IPS DF 6.9 (cell line): ENCODE measurements at regions not wholly inside any gene's neighbourhood (a gene's known extent, or its start where the extent isn't known, plus 50 kb on each side); places are given as distances from the start of the nearest gene placed in this dataset.

Source experiments
- DNase-seq: peaks from one replicate; pipeline ENCODE4 v3.0.0-alpha.2; 2013; ENCODE audit warnings: low read depth, low spot score
- H3K27ac ChIP-seq: one replicate; pipeline ENCODE4 v1.5.1; 2013; ENCODE audit warnings: low read length, control low read depth
- H3K27me3 ChIP-seq: 2 replicates; pipeline ENCODE4 v1.6.1; 2013; ENCODE audit warnings: mild to moderate bottlenecking, low read length; ENCODE audit not compliant: control insufficient read depth, insufficient read depth
- H3K36me3 ChIP-seq: 2 replicates; pipeline ENCODE4 v1.6.1; 2013; ENCODE audit warnings: low read length; ENCODE audit not compliant: control insufficient read depth, insufficient read depth
- H3K4me1 ChIP-seq: 2 replicates; pipeline ENCODE4 v1.6.1; 2013; ENCODE audit warnings: low read length; ENCODE audit not compliant: control insufficient read depth, insufficient read depth
- H3K4me3 ChIP-seq: 2 replicates; pipeline ENCODE4 v1.5.1; 2013; ENCODE audit warnings: mild to moderate bottlenecking, low read length
- H3K9me3 ChIP-seq: 2 replicates; pipeline ENCODE4 v1.6.1; 2013; ENCODE audit warnings: low read length, inconsistent platforms; ENCODE audit not compliant: control insufficient read depth, insufficient read depth
- WGBS: extraction: QIAGEN DNeasy Blood & Tissue Kit; methylation state at CpG from one replicate; pipeline ENCODE4 v1.1.7; 2013; ENCODE audit warnings: mixed read lengths, missing lambda C conversion rate; ENCODE audit not compliant: insufficient read length, insufficient coverage; 5-methylcytosine and 5-hydroxymethylcytosine counted together

DNA sequence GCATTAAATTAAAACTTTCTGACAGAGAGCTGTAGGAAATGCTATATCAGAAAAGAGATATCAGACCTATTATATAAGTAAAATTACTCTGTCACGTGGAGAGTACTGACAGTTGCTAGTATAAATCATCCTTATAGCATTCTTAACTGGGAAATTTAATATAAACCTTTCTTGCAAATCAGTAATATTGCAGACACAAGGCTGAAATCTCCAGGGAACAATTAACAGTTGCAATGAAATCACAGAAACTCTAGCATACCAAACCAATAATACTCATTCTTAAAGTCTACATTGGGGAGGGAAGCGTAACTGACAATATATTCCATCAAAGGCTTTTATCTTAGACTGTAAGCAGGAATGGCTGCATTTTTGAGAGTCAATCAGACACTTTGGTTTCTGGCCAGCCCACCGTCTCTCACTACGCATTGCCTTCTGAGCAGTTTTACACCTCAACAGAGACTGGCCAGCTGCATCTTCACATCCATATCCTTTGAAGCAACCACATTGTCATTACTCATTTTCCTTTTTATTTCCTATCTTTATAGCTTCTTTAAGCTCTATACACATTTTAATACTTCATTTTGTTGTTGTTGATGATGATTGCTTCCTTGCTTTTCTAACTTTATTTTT is 536.0 kb upstream of the CDH2 start:
- no peak overlapping the region for H3K4me3 ChIP-seq
- no peaks in the 10 kb centered on the region for H3K9me3 ChIP-seq
- no peak overlapping the region for H3K27ac ChIP-seq
- no CpG with 5 or more reads among the region's 4 CpGs for WGBS
- H3K36me3 ChIP-seq = no peaks in the 10 kb centered on the region
- no peaks in the 10 kb centered on the region for H3K27me3 ChIP-seq
- no peak for DNase-seq
- H3K4me1 ChIP-seq = peaks cover 1% of the 10 kb centered on the region; the same call in 1 of the 2 replicates

DNA sequence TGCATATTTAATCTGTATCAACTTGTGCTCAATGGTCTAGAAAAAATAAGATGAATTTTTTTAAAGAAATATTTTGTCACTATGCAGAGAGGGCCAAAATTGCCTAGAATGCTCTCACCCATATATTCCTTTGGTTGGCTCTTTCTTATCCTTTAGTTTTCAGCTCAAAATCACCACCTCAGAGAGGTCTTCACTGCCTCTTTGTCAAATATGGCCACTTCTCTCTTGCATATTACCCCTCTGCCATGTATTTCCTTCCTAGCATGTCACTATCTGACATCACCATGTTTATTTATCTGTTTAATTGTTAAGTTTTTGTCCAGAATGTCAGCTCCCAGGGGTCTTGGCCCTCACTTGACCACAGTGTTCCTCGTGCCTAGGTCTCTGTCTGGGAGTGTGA is 535.2 kb upstream of the CDH2 start:
- H3K9me3 ChIP-seq = no peaks in the 10 kb centered on the region
- H3K4me3 ChIP-seq = no peak overlapping the region
- no peak for DNase-seq
- no peak overlapping the region for H3K27ac ChIP-seq
- no peaks in the 10 kb centered on the region for H3K36me3 ChIP-seq
- no peaks in the 10 kb centered on the region for H3K27me3 ChIP-seq
- H3K4me1 ChIP-seq = peaks cover 1% of the 10 kb centered on the region; the same call in 1 of the 2 replicates
- WGBS = no CpG with 5 or more reads among the region's 1 CpG

DNA sequence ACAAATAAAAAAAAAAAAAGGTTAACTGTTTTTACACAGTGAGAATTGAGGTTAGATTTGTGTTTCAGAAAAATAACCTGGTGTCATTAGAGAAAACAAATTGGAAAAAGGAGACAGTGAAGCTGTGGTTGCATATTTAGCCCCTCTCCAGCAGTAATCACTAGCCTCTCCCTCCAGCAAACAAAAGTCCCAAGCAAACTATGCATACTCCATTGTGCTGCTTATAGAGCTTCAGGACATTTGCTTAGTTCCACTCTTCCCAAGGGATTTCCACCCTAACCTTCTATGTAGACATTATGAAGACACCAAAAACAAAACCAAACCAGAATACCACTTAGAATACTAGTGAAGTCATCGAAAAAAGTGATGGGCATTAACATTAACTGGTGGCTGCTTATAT is 534.2 kb upstream of the CDH2 start:
- H3K4me3 ChIP-seq = no peak overlapping the region
- WGBS = no CpG with 5 or more reads among the region's 1 CpG
- DNase-seq = no peak
- H3K4me1 ChIP-seq = peaks cover 3% of the 10 kb centered on the region; the same call in 1 of the 2 replicates
- H3K27me3 ChIP-seq = no peaks in the 10 kb centered on the region
- H3K9me3 ChIP-seq = no peaks in the 10 kb centered on the region
- H3K27ac ChIP-seq = no peak overlapping the region
- no peaks in the 10 kb centered on the region for H3K36me3 ChIP-seq

DNA sequence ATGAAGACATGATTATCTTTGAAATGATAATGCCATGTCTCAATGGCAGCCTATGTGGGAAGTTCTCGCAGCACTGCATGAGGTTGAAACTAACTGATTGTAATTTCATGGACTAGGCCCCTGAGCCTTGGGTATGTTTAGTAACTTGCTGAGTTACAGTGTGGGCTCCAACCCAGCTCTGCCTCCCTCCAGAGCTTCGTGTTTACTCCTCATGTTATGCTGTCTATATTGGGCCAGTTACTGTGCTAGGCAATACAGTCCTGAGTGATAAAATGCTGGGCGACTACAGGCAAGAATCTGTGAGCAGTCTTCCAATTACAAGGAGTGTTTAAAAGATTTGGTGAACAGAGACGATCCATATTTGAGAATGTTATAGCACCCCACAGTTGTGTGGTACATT is 530.1 kb upstream of the CDH2 start:
- no peak for DNase-seq
- no CpG with 5 or more reads among the region's 4 CpGs for WGBS
- H3K4me3 ChIP-seq = no peak overlapping the region

DNA sequence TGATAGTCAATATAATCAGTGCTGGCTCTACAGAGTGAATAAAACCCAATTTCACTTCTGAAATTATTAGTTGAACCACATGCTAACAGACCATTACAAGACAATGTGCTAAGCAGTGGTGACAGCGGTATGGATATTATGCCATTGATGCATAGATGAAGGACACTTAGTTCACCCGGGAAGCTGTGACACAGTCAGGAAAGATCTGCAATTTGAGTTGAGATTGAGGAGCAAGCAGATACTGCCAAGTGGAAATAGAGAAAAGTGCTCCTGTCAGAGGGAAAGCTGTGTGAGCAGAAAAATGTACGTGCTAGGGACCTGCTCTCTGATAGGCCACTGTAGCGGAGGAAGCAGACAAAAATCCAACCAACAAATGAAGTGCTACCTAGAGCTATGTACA is 529.5 kb upstream of the CDH2 start:
- DNase-seq = no peak
- Histone ChIP-seq H3K4me1 (peaks cover 3% of the 10 kb centered on the region; the same call in 1 of the 2 replicates), H3K27me3 (no peaks in the 10 kb centered on the region), H3K9me3 (no peaks in the 10 kb centered on the region), H3K36me3 (no peaks in the 10 kb centered on the region), H3K4me3 (no peak overlapping the region), H3K27ac (no peak overlapping the region)
- no CpG with 5 or more reads among the region's 4 CpGs for WGBS

More for the DNA sequence above, 530.1 kb upstream of the CDH2 start:
- Histone ChIP-seq H3K36me3 (no peaks in the 10 kb centered on the region), H3K27me3 (no peaks in the 10 kb centered on the region), H3K4me1 (peaks cover 3% of the 10 kb centered on the region; the same call in 1 of the 2 replicates), H3K9me3 (no peaks in the 10 kb centered on the region), H3K27ac (no peak overlapping the region)

DNA sequence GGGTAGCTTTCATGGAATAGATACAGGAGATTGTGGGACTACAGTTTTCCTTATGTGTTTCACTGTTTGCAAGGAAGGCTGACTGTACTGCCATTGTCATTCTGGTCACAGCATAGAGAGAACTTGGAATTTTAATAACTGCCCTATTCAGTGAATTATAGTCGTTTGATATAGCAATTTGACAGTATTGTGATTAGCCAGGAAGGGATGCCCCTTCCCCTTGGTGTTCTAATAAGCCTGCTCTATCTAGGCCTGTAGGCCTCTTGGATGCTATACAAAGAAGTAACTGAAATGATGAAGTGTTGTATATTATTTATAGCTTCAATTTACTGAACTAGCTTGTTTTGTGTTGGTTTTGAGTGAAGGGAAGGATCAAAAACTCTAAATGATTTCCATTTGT is 528.6 kb upstream of the CDH2 start:
- no peak overlapping the region for H3K4me3 ChIP-seq
- H3K27me3 ChIP-seq = no peaks in the 10 kb centered on the region
- H3K27ac ChIP-seq = no peak overlapping the region
- peaks cover 1% of the 10 kb centered on the region; the same call in 1 of the 2 replicates for H3K4me1 ChIP-seq
- H3K9me3 ChIP-seq = no peaks in the 10 kb centered on the region
- no peak for DNase-seq
- no peaks in the 10 kb centered on the region for H3K36me3 ChIP-seq
- no CpG with 5 or more reads among the region's 1 CpG for WGBS

DNA sequence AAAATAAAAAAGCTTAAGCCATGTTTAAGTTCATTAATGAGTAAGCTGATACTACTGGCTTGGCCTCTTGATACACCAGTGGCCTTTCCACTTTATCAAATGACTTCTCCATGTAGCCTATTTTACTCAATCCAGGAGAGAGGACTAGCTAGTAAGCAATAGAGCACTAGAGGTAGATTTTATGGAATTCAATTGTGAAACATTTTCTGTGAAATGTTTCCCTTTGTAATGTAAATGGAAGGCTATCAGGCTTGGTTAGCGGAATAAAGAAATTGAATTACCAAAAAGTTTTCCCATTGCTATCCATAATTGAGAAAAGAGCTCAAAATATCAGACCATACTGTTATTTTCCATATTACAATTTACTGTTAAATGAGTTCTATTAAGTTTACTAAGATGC is 515.4 kb upstream of the CDH2 start:
- Histone ChIP-seq H3K27me3 (no peaks in the 10 kb centered on the region), H3K36me3 (no peaks in the 10 kb centered on the region; the same call in 1 of the 2 replicates), H3K4me1 (peaks cover 3% of the 10 kb centered on the region), H3K4me3 (no peak overlapping the region), H3K27ac (no peak overlapping the region), H3K9me3 (no peaks in the 10 kb centered on the region)
- no peak for DNase-seq
- WGBS = no CpG with 5 or more reads among the region's 1 CpG

DNA sequence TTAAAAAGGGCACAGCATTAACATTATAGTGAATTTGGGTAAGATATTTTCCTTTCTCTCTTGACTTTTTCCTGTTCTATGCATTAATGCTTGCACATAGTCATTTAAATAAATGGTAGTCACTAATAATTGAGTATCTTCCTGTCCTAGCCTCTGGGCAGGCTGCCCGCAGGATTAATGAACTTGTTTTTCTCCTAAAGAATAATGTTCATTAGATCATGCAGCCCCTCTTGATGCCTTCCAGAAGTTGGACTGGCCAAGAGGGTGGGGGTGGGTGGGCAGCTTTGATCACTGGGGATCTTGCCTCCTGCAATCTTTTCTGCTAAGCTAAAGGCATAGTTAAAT is 514.5 kb upstream of the CDH2 start:
- Histone ChIP-seq H3K27ac (no peak overlapping the region), H3K36me3 (no peaks in the 10 kb centered on the region; the same call in 1 of the 2 replicates), H3K27me3 (no peaks in the 10 kb centered on the region), H3K4me1 (peaks cover 3% of the 10 kb centered on the region), H3K4me3 (no peak overlapping the region), H3K9me3 (no peaks in the 10 kb centered on the region)
- no CpG with 5 or more reads among the region's 1 CpG for WGBS
- no peak for DNase-seq

DNA sequence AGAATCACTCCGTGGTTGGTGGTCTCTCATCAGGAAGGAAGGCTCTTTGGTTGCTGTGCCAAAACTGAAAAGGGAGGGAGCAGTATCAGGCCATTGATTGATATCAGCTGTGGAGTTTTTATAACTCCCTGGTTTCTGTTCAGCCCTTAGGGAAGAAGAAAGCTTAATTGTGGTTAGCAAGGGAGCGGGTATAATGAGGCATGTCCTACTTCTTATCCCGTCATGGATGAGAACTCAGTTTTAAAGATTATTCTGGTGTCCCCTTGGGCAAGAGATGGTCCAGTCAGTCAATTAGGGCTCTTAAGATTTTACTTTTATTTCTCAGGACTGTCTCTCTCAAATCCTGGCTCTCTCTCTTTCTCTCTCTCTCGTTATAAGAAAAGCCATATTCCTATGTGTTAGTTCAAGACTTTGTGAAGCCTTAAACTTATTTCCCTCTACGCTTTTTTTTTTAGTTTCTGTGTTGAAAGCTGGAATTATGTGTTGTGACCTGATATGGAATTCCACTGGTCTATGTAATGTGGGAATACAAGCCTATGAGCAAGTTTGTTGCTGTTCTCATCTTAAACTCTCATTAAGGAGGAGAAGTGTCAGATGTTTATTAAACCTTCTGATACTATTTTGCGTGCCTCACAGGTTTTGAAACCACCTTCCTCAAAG is 514.0 kb upstream of the CDH2 start:
- DNase-seq = no peak
- H3K4me1 ChIP-seq = peaks cover 3% of the 10 kb centered on the region
- H3K27me3 ChIP-seq = no peaks in the 10 kb centered on the region
- H3K27ac ChIP-seq = no peak overlapping the region
- H3K36me3 ChIP-seq = no peaks in the 10 kb centered on the region; the same call in 1 of the 2 replicates
- no peaks in the 10 kb centered on the region for H3K9me3 ChIP-seq
- no CpG with 5 or more reads among the region's 6 CpGs for WGBS
- H3K4me3 ChIP-seq = no peak overlapping the region

DNA sequence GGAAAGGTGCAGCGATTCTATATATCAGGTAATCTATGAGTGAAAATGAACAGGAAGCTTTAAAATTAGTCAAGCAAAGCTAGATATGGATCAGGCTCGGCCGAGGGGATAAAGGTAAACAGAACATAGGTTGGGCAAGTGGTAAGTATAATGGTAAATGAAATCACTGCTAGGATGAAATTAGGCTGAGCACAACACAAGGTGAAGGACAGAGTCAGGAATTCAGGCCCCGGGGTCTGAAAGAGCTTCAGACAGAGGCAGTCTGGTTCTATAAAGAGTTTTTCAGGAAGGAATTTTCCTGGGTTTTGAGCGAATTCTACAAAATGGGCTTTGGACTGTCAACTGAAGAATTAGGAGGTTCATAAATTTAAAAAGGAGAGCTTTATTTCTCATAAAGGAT is 513.2 kb upstream of the CDH2 start:
- Histone ChIP-seq H3K27me3 (no peaks in the 10 kb centered on the region), H3K4me1 (peaks cover 3% of the 10 kb centered on the region), H3K27ac (no peak overlapping the region), H3K4me3 (no peak overlapping the region), H3K36me3 (no peaks in the 10 kb centered on the region; the same call in 1 of the 2 replicates), H3K9me3 (no peaks in the 10 kb centered on the region)
- DNase-seq = no peak
- WGBS = no CpG with 5 or more reads among the region's 5 CpGs

DNA sequence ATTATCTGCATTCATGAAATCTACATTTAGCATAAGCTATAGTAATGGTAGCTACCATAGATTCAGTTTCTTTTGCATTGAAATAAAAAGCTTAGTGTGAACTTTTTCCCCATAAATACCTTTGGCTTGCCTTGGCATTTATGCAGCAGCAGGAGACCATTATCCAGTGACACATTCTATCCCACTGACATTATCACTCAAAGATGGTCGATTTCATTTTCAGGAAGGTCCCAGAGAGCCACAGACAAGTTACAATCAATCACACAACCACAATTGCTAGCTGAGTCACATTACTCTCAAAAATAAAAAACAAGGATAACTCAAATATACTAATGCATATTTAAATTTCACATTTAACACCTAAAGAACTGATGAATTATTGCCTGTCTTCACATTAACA is 512.7 kb upstream of the CDH2 start:
- no peak overlapping the region for H3K27ac ChIP-seq
- DNase-seq = no peak
- no peaks in the 10 kb centered on the region for H3K27me3 ChIP-seq
- no peaks in the 10 kb centered on the region for H3K9me3 ChIP-seq
- no peak overlapping the region for H3K4me3 ChIP-seq
- H3K4me1 ChIP-seq = peaks cover 3% of the 10 kb centered on the region
- H3K36me3 ChIP-seq = no peaks in the 10 kb centered on the region; the same call in 1 of the 2 replicates
- WGBS = no CpG with 5 or more reads among the region's 1 CpG
